Endodermal cell (in vitro differentiated cells): ENCODE measurements at regions not wholly inside any gene's neighbourhood (a gene's known extent, or its start where the extent isn't known, plus 50 kb on each side); places are given as distances from the start of the nearest gene placed in this dataset.

Experiments
- DNase-seq: peaks from one replicate; pipeline ENCODE4 v3.0.0-alpha.2; 2017
- H3K27ac ChIP-seq: 2 replicates; pipeline ENCODE4 v1.5.1; 2013; ENCODE audit warnings: mild to moderate bottlenecking, low read depth, low read length, moderate library complexity
- H3K27me3 ChIP-seq: 2 replicates; pipeline ENCODE4 v1.6.1; 2013; ENCODE audit warnings: mild to moderate bottlenecking, low read length, moderate library complexity; ENCODE audit not compliant: insufficient read depth, control insufficient read depth, poor library complexity, severe bottlenecking
- H3K36me3 ChIP-seq: 2 replicates; pipeline ENCODE4 v1.7.0; 2013; ENCODE audit warnings: mild to moderate bottlenecking, low read length, moderate library complexity; ENCODE audit not compliant: control insufficient read depth, insufficient read depth
- H3K4me1 ChIP-seq: one replicate; pipeline ENCODE4 v1.7.0; 2013; ENCODE audit warnings: low read length; ENCODE audit not compliant: control insufficient read depth, insufficient read depth
- H3K4me3 ChIP-seq: 2 replicates; pipeline ENCODE4 v1.5.1; 2013; ENCODE audit warnings: mild to moderate bottlenecking, low read length, moderate library complexity
- H3K9ac ChIP-seq: 2 replicates; pipeline ENCODE4 v1.6.1; 2013; ENCODE audit warnings: mild to moderate bottlenecking, low read length, moderate library complexity; ENCODE audit not compliant: poor library complexity, severe bottlenecking; ENCODE audit errors: extremely low read depth
- H3K9me3 ChIP-seq: 2 replicates; pipeline ENCODE4 v1.6.1; 2013; ENCODE audit warnings: mild to moderate bottlenecking, low read length, moderate library complexity; ENCODE audit not compliant: control insufficient read depth
- H3K27ac Mint-ChIP-seq: 2 replicates; pipeline ENCODE4 v1.8.0; 2020; ENCODE audit warnings: mixed read lengths
- H3K27me3 Mint-ChIP-seq: 2 replicates; pipeline ENCODE4 v1.8.0; 2021; ENCODE audit warnings: mild to moderate bottlenecking, mixed read lengths; ENCODE audit not compliant: insufficient read depth
- H3K36me3 Mint-ChIP-seq: 2 replicates; pipeline ENCODE4 v1.8.0; 2020; ENCODE audit warnings: low read depth, mixed read lengths
- H3K4me1 Mint-ChIP-seq: 2 replicates; pipeline ENCODE4 v1.8.0; 2020; ENCODE audit warnings: mixed read lengths
- H3K4me3 Mint-ChIP-seq: 2 replicates; pipeline ENCODE4 v1.8.0; 2020; ENCODE audit warnings: mild to moderate bottlenecking, moderate library complexity, mixed read lengths
- H3K9me3 Mint-ChIP-seq: 2 replicates; pipeline ENCODE4 v1.8.0; 2020; ENCODE audit warnings: mild to moderate bottlenecking, mixed read lengths
- WGBS, 2 experiments: methylation state at CpG; one replicate each; pipeline versions ENCODE4 v1.1.5 to v1.1.7; 2013; ENCODE audit warnings: missing lambda C conversion rate in 2 of 2, mixed read lengths in 1 of 2; ENCODE audit not compliant: insufficient coverage in 1 of 2, insufficient read length in 1 of 2; 5-methylcytosine and 5-hydroxymethylcytosine counted together
- TF ChIP-seq, protein P1 (sequence below): fragments of 200-600 bp; sonication (generic); conservative IDR thresholded peaks from 2 replicates; pipeline ENCODE4 v1.5.0; 2021; ENCODE audit warnings: antibody characterized with exemption, mild to moderate bottlenecking

DNA sequence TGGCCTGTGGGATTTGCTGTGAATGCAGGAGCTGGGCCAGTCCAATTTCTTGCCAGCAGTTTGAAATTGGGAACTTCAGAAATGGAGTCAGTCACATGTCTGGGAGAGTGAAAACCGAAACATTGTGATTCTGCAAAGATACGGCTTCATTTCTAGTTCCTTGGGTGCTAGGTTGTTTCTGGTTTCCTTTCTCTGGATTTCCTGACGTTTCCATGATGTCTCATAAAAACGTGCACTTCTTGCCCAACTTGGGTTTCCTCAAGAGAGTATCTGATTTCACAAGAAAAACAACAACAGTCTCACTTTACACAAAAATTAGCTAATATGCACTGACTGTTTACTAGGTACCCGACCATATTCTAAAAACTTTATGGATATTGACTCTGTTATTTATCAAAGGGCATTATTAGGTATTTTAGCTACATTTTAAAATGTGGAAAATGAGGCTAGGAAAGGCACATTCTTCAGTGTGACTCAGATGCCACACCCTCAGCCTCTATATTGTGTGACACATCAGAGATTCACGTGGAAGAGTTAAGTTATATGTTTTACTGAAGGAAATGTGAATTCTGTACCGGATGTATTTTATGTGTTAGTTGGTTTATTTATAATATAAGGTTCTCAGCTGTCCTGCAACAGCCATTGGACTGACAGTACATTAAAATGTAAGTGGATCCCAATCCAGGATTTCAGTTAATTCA, 225.0 kb upstream of the PUDP start:
- no peaks in the 10 kb centered on the region for H3K27me3 ChIP-seq
- peaks cover 15% of the 10 kb centered on the region for H3K27me3 Mint-ChIP-seq
- H3K9me3 ChIP-seq, result peaks cover 8% of the 10 kb centered on the region
- H3K36me3 ChIP-seq, result no peaks in the 10 kb centered on the region
- no peak overlapping the region for H3K4me3 Mint-ChIP-seq
- no peaks in the 10 kb centered on the region for H3K36me3 Mint-ChIP-seq
- no peaks in the 10 kb centered on the region for H3K4me1 ChIP-seq
- TF ChIP-seq, protein P1, sequence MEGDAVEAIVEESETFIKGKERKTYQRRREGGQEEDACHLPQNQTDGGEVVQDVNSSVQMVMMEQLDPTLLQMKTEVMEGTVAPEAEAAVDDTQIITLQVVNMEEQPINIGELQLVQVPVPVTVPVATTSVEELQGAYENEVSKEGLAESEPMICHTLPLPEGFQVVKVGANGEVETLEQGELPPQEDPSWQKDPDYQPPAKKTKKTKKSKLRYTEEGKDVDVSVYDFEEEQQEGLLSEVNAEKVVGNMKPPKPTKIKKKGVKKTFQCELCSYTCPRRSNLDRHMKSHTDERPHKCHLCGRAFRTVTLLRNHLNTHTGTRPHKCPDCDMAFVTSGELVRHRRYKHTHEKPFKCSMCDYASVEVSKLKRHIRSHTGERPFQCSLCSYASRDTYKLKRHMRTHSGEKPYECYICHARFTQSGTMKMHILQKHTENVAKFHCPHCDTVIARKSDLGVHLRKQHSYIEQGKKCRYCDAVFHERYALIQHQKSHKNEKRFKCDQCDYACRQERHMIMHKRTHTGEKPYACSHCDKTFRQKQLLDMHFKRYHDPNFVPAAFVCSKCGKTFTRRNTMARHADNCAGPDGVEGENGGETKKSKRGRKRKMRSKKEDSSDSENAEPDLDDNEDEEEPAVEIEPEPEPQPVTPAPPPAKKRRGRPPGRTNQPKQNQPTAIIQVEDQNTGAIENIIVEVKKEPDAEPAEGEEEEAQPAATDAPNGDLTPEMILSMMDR, result no peak
- H3K27ac ChIP-seq, result no peak overlapping the region
- H3K4me1 Mint-ChIP-seq, result no peaks in the 10 kb centered on the region
- no peak overlapping the region for H3K27ac Mint-ChIP-seq
- H3K9me3 Mint-ChIP-seq, result peaks cover 22% of the 10 kb centered on the region
- no peak overlapping the region for H3K9ac ChIP-seq
- no peak overlapping the region for H3K4me3 ChIP-seq
- no peak for DNase-seq
- WGBS, 2 experiments, result 86 to 95% methylated on average over 4 to 6 of the region's 7 CpGs

GRCh38 chrX:7362111-7362510, 214.2 kb upstream of the PUDP start:
- WGBS, 2 experiments, result 89% methylated on average over 2 of the region's 2 CpGs; no CpG with 5 or more reads in 1 of the 2 experiments
- no peaks in the 10 kb centered on the region for H3K4me1 ChIP-seq
- H3K4me3 ChIP-seq, result no peak overlapping the region
- H3K36me3 Mint-ChIP-seq, result no peaks in the 10 kb centered on the region
- no peak overlapping the region for H3K27ac Mint-ChIP-seq
- H3K27ac ChIP-seq, result no peak overlapping the region
- H3K4me1 Mint-ChIP-seq, result peaks cover 15% of the 10 kb centered on the region
- H3K9me3 ChIP-seq, result no peaks in the 10 kb centered on the region
- H3K4me3 Mint-ChIP-seq, result no peak overlapping the region
- peaks cover 50% of the 10 kb centered on the region for H3K27me3 ChIP-seq
- H3K27me3 Mint-ChIP-seq, result peaks cover 35% of the 10 kb centered on the region
- TF ChIP-seq, protein P1, result peak; percentile 51
- H3K9ac ChIP-seq, result no peak overlapping the region
- no peak for DNase-seq
- no peaks in the 10 kb centered on the region for H3K36me3 ChIP-seq
- H3K9me3 Mint-ChIP-seq, result peaks cover 15% of the 10 kb centered on the region

DNA sequence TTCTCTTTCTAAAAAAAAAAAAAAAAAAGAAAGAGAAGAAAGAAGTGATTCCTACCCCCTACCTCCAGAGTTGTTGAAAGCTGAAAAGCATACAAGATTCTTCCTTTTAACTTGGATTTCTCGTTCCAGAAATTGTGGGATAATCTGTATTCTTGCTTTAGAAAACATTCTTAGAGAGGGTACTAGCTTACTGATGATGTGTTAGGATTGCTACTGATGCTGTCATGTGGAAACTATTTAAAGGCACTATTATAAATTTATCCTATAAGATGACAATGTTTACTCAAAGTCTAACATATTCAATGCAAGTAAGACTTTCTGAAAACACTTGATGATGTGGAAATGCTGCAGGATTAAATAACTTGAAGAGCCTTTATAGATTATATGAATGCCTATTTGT, 204.0 kb upstream of the PUDP start:
- H3K9me3 ChIP-seq, result no peaks in the 10 kb centered on the region
- no CpG with 5 or more reads among the region's 1 CpG for WGBS, 2 experiments

More for the DNA sequence above, 204.0 kb upstream of the PUDP start:
- DNase-seq, result no peak
- H3K9ac ChIP-seq, result no peak overlapping the region
- Mint-ChIP-seq H3K4me3 (no peak overlapping the region), H3K9me3 (no peaks in the 10 kb centered on the region), H3K36me3 (peaks cover 2% of the 10 kb centered on the region), H3K4me1 (peaks cover 8% of the 10 kb centered on the region), H3K27ac (no peak overlapping the region), H3K27me3 (peaks cover 1% of the 10 kb centered on the region)
- no peak overlapping the region for H3K27ac ChIP-seq
- H3K27me3 ChIP-seq, result no peaks in the 10 kb centered on the region
- TF ChIP-seq, protein P1, result no peak
- H3K4me3 ChIP-seq, result no peak overlapping the region
- H3K4me1 ChIP-seq, result no peaks in the 10 kb centered on the region
- H3K36me3 ChIP-seq, result no peaks in the 10 kb centered on the region
